EL (cell line): ENCODE measurements at regions not wholly inside any gene's neighbourhood (a gene's known extent, or its start where the extent isn't known, plus 50 kb on each side); places are given as distances from the start of the nearest gene placed in this dataset.

Experiments
- DNase-seq: peaks from one replicate; pipeline ENCODE4 v3.0.0-alpha.2; 2016

DNA sequence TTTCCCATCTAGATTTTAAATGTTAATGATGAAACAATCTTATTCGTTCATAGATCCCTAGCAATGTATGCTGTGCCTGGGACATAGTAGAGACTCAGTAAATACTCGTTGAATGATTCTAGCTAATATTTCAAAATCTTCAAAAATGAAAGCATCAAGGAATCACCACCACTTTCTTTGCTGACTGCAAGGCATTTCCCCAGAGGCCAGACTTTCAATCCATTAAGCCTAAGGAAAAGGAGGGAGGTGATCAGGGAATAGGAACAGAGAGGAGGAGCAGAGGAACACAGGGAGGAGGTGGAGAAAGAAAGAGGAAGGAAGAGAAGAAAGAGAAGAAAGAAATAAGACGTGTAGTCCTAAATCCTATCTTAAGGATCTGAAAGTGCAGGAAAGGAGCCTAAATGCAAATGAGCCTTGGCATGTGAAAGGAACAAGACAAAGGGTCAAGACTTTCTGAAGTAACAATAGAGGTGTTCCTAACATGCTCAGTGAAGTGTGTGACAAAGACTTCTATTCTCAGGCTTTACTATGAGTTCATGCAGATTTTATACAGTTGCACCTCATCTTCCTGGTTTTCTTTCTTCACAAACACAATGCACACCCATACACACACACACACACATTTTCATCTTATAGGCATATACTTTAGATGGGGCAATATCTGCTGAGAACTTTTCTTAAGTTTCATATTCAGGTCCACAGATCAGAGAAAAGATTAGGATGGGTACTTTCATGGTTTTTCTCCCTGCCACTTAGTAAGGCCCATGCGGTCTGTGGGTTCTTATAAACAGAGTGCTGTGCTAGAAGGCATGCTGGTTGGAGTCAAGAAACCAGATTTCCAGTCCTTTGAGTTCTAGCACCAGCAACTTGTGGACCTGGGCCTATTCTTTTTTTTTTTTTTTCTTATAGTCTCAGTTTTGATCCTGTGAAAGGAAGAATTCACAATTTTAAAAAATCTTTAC is 512.2 kb upstream of the TNC start:
- no peak for DNase-seq

DNA sequence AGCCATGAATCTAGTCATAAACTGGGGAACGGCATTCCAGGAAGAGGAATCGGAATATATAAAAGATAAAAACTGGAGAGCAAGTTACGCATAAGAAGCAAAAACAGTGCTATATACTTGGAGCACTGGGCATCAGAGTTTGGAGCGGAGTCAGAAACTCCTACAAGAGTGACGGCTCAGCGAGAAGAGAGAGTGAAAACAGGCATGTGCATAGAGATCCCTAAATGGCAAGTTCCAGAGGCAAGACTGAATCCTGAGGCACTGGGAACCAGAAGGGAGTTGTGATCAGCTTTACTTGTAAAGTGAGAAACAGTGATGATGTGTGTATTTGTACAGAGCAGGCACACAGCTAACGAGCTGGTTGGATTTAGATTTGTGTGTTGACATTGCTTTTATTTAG is 514.4 kb upstream of the TNC start:
- DNase-seq, result no peak

DNA sequence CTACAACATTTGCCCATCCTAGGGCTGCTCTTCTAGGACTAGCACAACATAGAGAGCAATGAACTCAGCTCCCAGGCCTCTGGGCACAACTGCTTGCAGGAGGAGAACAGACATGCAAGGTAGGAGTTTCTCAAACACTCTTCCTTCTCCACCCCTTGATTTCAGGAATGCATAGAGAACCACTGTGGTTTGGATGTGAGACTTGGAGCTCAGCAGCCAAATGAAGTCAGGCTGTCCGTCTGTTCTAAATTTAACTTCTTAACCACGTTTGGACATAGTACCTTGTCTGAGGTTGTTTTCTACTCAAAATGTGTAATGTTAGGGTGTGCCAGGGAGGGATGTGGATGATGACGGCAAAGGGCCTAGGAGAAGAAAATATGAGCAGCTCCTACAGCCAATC is 515.1 kb upstream of the TNC start:
- DNase-seq, result no peak

DNA sequence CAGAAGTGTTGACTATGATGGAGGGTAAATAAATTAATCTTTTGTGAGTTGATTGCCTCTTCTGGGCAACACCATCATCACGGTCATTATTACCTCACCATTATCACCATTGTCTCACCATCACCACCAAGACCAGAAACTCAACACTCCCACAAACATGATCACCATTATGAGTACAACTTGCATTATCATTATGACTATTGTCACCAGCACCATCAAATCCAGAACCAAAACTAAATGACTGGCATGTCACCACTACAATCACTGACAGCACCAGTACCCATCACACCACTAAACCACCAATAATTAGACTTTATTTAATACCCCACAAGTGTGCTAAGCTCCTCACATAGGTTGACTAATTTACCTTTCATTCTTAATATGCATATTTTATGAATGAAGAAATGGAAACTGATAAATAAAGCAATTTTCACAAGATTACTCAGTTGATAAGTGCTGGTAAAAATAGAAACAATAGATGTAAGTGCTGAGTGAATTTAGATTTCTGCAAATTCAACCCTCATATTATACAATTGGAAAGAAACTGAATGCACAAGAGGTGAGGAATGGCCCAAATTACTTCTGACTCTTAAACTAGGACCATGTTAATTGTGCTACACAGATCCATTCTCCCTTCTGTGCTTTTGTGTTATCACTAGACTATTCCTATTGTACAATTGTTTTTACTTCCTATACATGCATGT is 517.8 kb upstream of the PAPPA start:
- DNase-seq, result no peak

DNA sequence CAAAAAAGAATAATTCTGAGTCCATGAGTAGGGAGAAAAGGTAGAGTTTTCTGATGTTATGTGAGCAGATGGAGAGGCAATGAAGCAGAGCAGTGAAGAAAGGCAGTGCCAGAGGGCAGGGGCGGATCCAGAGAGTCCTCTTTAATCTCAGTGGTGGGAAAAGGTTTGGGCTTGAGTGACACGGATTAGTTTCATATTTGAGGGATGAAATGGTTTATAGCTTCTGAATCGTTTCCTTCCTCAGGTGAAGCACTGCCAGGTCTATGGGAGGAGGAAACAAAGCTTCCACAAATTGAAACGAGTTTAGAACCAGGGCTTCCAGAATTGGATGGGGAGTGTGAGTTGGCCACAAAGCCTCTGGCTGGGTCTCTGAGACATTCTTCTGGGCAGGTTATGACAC is 517.0 kb upstream of the PAPPA start:
- no peak for DNase-seq

DNA sequence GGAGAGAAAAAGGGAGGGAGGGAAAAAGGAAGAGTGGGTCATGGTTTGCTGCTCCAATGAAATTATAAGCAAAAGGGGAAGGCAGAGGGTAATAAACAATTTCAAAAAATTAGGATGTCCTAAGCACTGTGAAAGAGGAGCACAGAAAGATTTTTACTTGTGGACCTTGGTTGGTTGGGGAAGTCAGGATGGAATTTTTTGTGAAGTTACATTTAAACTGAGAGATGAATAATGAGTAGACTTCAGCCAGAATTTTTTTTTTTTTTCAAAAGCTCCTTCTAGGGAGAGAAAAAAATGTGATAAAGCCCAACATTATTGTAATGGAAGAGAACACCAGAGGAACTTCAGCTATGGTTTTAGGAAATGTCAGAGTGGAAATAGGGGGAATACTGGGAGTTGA is 515.9 kb upstream of the PAPPA start:
- DNase-seq, result no peak

DNA sequence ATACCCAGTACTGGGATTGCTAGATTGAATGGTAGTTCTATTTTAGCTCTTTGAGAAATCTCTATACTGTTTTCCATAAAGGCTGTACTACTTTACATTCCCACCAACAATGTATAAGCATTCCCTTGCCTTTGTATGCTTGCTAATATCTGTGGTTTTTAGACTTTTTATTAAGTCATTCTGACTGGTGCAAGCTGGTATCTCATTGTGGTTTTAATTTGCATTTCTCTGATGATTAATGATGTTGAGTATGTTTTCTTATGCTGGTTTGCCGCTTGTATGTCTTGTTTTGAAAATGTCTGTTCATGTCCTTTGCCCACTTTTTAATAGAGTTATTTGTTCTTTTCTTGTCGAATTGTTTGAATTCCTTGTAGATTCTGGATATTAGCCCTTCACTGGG is 512.7 kb upstream of the PAPPA start:
- peak; percentile 90 for DNase-seq

DNA sequence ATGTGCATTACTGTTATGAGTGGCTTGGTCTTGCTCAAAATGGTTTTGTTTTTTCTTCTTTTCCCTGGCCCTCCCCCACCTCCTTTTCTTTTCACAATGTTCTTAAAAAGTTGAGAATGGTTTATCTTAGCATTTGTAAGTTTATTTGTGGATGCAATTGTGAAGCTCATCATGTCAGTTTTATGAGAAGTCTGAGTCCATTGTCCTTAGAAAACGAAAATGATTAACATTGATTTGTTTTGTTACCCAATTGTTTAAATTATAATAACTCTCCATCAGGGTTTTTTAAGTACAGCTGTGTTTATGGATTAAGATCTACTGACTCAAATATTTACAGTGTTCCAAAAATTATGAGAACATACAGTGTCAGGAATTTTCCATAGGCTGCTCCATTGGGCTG is 511.3 kb upstream of the PAPPA start:
- no peak for DNase-seq

DNA sequence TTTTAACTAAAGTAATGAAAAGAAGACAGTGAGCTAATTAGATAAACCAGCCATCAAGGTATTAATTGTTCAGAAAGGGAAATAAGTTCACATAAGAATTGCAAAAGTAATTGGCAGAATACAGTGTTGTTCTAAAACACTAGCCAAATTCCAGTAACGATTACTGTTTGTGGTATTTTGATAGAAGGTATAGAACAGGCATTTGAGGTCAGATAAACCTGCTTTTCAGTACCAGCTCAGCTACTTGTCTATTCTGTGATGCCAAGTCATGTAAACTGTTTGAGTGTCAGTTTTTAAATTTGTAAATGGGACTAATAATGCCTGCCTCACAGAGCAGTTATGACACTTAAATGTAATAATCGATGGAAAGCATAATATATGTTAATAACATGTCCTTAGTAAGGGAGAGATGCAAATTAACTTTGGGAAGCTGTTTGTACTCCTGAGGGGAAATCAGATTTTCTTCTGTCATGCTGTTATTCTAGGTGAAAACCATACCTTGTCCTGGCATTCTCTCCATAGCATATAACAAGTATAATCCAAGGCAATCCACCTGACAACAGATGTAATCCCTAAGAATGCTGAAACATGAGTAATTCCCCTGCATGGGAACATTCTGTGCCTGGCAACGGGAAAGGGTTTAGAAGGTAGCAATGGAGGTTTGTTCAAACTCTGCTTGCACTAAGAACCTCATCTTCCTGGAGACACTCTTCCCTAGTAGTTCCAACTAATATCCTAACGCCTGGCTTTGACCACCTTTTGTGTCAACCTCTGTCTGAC is 509.5 kb upstream of the PAPPA start:
- no peak for DNase-seq

DNA sequence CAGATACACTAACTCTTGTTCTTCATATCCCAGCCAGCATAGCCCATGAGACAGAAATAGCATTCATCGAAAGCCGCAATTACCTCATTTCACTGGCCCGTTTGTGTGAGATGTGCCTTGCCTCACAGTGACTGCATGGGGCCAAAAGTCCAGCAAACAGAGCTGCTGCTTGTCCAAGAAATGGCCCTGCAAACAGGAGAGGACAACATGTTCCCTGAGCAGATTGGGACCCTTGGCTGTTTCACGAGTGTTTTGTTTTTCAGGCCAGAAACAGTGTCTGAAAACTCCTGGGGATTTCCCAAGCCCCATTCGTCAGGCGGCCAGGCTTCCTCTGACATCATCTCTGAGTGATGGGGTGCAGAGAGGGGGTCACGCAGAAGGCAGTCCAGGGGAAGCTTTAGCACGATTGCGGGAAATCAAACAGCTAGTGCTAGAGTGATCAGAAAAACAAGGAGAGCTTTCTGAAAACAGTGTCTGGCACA is 503.6 kb upstream of the PAPPA start:
- DNase-seq, result peak; percentile 94

DNA sequence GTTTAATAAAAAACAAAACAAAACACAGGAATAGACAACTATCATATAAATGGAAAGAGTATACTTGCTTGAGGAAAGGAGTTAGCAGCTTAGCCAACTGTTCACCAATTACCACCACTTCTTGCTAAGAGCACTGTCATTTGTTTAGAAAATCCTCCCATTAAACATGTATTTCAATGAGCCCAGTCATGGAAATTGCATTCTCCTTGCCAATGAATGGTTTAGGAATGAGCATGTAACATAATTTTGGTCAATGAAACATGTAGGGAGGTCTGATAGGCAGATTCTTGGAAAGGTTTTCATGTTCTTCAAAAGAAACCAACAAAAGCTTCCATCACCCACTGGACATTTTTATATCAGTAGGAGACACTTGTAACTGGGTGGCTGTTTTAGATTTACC is 502.8 kb upstream of the PAPPA start:
- DNase-seq, result peak; percentile 90

DNA sequence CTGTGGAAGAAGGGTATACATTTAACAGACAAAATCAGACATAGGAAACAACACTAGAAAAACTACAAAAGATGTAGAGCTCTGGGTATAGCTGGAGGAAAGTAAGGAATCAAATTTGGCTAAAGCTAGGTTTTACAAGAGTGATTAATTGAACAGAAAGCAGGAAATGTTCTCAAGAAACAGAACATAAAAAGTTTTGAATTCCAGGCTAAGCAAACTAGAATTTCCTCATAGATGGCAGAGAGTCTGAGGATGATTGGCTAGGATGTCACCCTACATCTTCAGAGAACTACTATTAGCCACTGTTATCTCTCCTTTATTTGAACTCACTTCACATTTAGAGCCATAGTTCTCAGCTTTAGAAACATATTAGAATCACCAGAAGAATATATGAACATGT is 502.1 kb upstream of the PAPPA start:
- peak; percentile 36 for DNase-seq

DNA sequence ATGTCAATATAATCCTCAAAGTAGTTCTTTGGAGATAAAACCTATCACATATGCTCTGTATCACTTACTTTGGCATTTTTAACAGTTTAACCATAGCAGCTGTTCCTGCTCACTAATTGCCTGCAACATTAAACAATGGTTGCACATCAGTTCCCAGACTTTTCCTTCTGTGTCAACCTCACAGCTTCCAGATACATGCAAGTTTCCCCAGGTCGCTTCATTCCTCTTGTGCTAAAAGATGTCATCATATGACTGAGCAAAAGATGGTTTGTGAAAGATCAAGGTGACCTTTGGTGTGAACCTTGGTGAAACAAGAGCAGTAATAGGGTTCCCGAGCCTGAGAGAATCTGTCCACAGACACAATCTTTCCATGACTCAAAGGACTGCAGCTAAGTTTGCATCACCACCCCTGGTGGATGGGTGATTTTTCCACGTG is 500.4 kb upstream of the PAPPA start:
- no peak for DNase-seq

DNA sequence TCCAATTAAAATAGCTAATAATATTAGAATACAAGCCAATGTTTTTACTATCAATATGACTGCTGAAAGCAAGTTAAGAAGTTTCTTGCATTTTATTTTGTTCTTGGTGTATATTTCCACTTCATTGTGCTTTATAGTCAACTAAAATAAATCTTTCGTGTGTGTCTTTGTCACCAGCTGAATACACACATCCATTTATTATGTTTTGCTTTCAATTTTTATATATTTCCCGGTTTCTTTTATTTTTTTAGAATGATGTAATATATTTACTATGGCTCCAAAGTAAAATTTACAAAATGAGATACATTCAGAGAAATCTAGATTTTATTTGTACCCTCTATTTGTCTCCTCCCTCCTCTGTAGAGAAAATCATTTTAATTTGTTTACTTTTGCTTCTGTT is 495.9 kb upstream of the PAPPA start:
- no peak for DNase-seq

DNA sequence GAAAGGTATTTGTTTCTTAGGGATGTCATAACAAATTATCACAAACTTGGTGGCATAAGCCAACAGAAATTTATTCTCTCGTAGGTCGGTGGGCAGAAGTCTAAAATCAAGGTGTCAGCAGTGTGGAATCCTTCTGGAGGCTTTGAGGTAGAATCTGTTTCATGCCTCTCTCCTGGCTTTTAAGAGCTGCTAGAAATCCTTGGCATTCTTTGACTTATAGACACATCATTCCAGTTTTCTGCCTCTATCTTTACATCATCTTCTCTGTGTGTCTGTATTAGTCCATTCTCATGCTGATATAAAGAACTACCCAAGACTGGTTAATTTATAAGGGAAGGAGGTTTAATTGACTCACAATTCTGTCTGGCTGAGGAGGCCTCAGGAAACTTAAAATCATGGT is 488.1 kb upstream of the PAPPA start:
- no peak for DNase-seq

DNA sequence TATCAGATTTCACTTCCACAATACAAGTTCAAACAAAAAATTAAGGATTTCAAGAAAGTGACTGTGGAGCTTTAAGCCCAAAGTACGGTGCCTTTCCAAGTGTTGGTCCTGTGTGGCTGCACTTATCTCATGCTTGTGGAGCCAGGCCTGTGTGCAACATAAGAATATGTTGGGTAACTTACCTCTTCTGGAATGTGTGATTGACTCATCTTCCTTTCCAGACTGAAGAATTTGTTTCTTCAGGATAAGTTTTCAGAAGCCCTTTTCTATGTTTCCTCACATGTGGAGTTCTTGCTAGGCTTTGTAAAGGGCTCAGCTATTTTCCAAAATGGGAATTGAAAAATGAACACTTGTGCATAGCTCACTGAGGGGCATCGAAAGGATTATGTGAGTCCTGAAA is 485.1 kb upstream of the PAPPA start:
- peak; percentile 90 for DNase-seq

DNA sequence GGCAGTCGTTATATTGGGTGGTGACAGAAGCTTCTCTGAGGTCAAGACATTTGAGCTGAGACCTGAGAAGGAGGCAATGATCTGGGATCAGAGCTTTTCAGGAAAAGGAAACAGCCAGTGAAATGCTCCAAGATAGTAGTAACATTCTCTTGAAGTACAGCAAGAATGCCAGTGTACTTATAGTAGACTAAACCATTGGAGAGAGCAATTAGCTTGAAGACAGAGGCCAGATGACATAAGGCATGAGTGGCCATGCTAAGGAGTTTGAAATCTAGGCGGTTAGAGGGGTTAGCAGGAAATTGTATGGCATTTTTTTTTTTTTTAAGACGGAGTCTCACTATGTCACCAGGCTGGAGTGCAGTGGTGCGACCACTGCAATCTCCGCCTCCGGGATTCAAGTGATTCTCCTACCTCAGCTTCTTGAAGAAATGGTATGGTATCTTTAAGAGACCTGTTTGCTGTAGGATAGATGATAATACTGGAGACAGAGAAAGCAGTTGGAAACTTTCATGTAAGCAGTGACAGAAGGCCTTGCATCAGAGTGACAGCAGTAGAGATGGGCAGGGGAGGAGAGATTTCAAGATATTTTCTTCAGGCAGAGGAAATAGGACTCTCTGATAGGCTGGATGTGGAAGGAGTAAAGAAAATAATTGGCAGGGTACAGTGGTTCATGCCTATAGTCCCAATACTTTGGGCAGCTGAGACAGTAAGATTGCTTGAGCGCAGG is 482.2 kb upstream of the PAPPA start:
- peak; percentile 22 for DNase-seq

DNA sequence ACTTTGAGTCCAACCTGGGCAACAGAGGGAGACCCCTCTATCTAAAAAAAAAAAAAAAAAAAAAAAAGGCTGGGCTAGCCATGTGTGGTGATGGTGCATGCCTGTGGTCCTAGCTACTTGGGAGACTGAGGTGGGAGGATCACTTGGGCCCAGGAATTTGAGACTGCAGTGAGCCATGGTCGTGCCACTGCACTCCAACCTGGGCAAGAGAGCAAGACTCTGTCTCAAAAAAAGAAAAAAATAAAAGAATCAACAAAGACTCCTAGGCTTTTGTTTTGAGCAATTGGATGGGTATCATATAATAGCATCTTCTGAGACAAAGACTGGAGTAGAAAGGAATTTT is 481.7 kb upstream of the PAPPA start:
- peak; percentile 60 for DNase-seq

DNA sequence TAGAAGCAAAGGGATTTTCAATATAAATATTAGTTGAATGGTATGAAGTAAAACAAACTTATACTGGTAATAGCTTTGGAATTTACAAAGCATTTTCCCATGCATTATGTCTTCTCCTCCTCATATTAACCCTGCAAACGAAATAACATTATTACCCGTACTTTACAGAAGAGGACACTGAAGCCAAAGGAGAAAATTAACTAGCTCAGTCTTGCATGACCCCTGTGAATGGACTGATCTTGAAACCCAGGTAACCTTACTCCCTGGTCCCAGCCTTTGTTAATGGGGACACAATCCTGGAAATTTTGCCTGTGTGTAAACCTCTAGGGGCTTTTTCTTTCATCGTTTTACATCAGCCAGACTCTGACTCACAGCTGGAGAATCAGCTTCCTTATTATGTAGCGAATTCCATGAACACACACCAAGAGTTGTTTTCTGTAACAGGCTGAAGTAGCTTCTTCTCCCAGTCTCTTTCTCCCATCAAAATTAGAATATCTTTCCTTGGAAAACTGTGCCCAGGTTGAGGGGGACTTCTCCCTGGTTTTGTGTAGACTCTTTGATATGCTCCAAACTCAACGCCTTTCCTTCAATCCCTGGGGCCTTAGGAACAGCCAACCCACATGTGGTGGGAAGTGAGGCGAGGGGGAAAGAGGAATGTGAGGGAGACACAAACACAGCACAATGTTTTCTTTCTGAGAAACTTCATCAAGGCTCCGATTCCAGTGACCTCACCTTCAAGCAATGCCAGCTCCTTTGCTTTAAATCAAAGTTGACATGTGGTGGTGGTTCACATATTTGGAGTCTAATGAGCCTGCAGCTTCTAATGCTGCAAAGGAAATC is 480.9 kb upstream of the PAPPA start:
- peak; percentile 99 for DNase-seq

DNA sequence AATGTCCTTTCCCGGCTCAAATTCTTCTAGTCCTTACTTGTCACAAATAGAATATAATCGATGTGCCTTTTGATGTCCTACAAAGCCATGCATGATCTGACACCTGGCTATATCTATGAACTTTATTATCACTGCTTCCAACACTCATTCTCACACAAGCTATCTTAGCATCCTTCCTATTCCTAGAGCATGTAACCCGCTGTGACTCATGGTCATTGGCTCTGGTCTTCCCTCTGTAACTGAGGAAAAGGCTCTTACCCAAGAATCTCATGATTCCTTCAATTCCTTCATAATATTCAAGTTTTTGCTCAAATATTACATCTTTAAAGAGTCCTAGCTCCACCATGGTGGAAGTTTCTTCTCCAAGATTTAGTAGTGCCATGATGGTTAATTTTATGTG is 480.0 kb upstream of the PAPPA start:
- DNase-seq, result peak; percentile 74

DNA sequence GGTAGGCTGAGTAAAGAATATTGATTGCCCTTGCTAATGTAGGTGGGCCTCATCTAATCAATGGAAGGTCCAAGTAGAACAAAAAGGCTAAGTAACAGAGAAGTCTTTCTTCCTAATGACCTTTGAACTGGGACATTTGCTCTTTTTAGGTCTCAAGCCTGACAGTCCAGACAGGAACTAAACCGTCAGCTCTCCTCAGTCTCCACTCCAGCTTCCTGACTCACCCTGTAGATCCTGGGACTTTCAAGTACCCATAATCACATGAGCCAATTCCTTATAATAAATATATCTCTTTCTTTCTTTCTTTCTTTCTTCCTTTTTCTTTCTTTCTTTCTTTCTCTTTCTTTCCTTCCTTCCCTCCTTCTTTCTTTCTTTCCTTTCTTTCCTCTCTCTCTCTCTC is 479.5 kb upstream of the PAPPA start:
- DNase-seq, result peak; percentile 41

DNA sequence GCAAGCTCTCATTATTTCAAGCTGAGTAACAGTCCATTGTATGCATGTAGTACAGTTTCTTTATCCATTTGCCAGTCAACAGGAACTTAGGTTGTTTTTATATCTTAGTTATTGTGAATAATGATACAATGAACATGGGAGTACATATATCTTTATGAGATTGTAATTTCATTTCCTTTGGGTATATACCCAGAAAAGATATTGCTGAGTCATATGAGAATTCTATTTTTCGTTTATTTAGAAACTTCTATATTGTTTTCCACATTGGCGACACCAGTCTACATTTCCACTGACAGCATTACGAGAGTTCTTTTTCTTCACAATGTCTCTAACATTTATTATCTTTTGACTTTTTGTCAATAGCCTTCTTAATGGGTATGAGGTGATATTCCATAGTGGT is 477.8 kb upstream of the PAPPA start:
- DNase-seq, result no peak
